Gastrocnemius medialis (tissue), 4 donors: ENCODE measurements at regions not wholly inside any gene's neighbourhood (a gene's known extent, or its start where the extent isn't known, plus 50 kb on each side); places are given as distances from the start of the nearest gene placed in this dataset.

Experiments used
- CTCF ChIP-seq, 5 experiments: fragments of 450-650 bp in 3 of 5; fragments of 200-600 bp in 2 of 5; sonication (generic) in 2 of 5; IDR thresholded peaks in 4 of 5; conservative IDR thresholded peaks in 1 of 5; 1 replicate in 4 of 5; 2 replicates in 1 of 5; pipeline ENCODE4 v1.5.1; 2016 to 2019; ENCODE audit warnings: antibody characterized with exemption in 5 of 5, mild to moderate bottlenecking in 3 of 5, moderate library complexity in 3 of 5
- POLR2A ChIP-seq, 2 donors: fragments of 450-650 bp; IDR thresholded peaks; one replicate each; pipeline ENCODE4 v1.6.1; 2017; ENCODE audit warnings: antibody characterized with exemption in 2 of 2, mild to moderate bottlenecking in 2 of 2, moderate library complexity in 2 of 2

DNA sequence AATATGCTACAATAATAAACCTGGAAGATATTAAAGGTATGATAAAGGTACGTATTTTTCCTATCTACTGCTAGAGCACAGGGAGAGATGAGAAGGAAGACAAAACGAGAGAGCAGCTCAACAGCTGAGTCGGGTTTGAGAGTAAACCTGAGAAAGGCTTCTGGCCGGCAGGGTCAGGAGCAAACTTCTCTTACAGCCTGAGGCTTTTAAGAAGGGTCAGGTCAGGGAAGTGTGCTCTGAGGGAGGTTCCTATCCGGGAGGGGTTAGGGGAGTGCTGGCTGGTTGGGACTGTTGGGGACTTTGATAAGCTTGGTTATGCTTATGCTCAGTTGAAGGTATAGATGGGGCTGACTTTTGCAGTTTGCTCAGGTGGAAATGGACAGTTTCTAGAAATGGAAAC is 77.7 kb upstream of the PRR20A start:
- TF ChIP-seq CTCF (IDR thresholded peaks at IDR 0.05 in 4 of 5, conservative IDR thresholded peaks at IDR 0.05 in 1 of 5) (no peak), POLR2A (IDR thresholded peaks at IDR 0.05) (no peak)
